SHP77 (cell line): ENCODE measurements at regions not wholly inside any gene's neighbourhood (a gene's known extent, or its start where the extent isn't known, plus 50 kb on each side); places are given as distances from the start of the nearest gene placed in this dataset.

Source experiments
- DNase-seq, 2 experiments: peaks; one replicate each; lab custom pipeline; 2025; lab: John Stamatoyannopoulos, UW

DNA sequence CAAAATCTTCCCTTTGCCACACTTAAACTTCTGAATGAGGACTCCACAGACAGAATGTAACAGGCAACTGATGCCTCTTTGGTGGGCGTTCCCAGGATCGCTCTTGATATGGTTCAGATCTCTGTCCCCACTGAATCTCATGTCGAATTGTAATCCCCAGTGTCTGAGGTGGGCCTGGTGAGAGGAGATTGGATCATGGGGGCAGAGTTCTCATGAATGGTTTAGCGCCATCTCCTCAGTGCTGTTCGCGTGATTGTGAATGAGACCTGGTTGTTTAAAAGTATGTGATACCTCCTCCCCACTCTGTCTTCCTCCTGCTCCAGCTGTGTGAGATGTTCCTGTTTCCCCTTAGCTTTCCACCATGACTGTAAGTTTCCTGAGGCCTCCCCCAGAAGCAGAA, 111.1 kb upstream of the SLC66A3 start:
- no peak for DNase-seq

- no peak for DNase-seq
These were observed 110.0 kb upstream of the SLC66A3 start for GRCh38 chr2:11045294-11045693.

DNA sequence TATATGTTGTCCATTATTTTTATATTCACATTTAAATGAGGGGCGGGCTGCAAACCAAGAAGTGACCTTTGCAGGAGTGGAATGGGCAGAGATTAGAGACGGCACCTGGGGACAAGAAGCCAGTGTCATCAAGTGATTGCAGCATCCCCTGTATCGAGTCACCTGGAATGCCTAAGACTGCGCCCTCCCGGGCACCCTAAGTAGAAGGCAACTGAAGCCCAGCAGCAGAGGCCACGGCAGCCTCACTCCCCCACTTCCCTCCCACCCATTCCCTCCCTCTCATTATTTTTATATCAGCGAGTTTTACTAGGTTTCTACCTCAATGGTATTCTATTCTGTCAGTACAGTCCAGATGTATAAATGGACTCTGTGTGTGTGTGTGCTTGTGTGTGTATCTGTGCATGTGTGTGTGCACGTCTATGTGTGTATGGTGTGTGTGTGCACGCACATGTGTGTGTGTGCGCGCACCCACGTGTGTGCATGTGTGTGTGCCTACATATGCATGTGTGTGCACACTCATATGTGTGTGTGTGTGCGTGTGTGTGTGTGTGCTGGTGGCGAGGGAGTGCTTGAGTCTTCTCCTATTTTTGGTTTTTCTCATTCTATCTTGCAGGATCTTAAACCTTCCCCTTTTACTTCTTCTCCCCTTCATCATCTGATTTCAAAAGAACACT, 106.8 kb upstream of the SLC66A3 start:
- no peak for DNase-seq

- DNase-seq = no peak
These were observed 104.7 kb upstream of the SLC66A3 start for GRCh38 chr2:11050565-11050964.

- DNase-seq = no peak
These were observed 104.0 kb upstream of the SLC66A3 start for GRCh38 chr2:11051280-11051679.

- no peak for DNase-seq
These were observed 101.7 kb upstream of the SLC66A3 start for GRCh38 chr2:11053546-11053945.

DNA sequence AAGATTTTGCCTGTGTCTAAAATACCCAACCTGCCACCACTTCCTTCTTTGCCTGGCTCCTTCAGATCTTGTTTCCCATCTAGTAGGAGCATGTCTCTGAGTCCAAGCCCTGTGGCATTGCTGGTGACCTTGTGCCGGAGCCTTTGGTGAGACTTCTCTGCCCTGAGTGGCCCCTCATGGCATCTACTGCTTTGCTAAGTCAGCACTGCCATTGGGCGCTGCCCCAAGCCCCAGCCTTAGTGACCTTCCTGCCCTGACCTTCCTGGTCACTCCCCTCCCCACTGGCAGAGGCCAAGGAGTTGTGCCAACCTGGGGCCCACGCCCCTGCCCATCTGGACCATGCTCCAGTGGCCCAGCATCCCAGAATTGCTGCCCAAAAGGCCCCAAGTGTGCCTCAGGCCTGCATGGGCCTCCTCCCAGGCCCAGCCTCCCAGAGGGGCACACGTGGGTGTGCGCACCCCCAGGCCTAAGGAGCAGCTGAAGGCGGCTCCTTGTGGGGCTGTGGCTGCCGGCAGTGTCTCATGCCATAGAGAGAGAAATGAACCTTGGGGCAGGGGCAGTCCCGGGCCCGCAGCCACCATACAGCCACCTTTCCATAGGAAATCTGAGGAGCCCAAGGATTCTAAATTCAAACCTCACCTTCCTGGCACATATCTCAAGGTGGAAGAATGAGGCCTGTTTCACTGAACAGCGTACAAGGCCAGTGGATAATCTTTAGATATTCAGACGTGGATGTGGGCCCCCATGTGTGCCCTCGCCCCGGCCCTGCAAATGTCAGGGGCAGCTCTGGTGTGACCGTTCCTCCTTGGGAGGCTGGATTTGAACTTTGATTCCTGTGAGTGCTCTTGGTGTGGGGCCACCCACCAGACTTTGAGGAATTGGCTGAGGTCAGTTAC, 100.2 kb upstream of the SLC66A3 start:
- no peak for DNase-seq

DNA sequence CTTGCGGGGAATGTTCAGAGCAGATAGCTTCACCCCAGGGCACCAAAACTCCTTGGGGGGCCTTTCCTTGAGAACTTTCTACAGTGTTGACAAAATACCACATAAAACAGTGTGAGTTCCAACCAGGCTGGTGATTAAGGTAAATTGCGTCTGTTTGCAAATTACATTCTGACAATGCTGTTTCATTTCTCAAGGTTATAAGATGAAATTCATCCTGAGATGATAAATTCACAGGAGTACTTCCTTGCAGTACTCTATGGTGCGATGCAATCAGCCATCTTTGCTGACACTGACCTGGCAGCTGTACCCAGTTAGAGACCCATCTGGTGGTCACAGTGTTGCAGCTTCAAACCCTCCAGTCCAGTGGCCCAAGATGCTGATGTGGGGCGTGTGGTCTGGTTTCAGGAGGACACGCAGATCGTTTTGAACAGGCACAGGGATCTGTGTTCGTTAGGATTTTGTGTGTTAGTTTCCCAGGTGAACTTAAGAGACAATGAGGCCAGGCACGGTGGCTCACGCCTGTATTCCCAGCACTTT, 99.5 kb upstream of the SLC66A3 start:
- no peak for DNase-seq

DNA sequence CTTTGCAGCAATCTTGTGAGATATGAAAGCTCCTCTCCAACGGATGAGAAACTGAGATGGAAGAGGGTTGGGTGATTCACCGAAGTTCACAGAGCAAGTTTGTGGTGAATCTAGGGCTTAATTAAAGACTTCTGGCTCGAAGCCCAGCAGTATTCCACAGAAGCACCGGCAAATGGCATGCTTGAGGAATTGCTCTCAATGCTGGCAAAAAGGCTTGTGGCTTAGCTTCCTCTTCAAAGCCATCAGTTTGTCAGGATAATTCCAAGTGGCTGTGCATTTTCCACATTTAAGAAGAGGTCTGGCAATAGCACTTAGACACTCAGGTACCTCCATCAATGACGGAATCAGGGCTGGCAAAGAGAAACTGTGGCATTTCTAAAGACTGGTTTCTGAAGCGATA, 98.7 kb upstream of the SLC66A3 start:
- no peak for DNase-seq

- DNase-seq = no peak
These were observed 98.2 kb upstream of the SLC66A3 start for GRCh38 chr2:11057031-11057430.

DNA sequence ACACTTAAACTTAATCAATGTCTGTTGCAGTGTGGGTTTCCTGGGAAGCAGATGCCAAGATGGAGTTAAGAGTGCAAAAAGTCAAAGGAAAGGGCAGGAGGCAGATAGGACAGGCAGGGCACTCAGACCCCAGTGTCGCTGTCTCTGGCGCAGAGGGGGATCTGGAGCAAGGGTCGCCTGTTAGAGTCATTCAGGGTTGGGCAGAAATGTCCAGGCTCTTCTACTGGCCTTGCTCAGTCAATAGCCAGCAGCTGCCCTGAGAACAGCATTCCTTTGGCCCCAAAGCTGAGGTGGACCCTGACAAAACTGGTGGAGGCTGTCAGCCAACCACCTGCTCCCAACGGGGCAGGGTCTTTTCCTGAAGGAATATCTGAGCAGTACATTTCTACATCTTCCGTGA, 97.1 kb upstream of the SLC66A3 start:
- DNase-seq = no peak

- no peak for DNase-seq
These were observed 94.7 kb upstream of the SLC66A3 start for GRCh38 chr2:11060376-11061169.

DNA sequence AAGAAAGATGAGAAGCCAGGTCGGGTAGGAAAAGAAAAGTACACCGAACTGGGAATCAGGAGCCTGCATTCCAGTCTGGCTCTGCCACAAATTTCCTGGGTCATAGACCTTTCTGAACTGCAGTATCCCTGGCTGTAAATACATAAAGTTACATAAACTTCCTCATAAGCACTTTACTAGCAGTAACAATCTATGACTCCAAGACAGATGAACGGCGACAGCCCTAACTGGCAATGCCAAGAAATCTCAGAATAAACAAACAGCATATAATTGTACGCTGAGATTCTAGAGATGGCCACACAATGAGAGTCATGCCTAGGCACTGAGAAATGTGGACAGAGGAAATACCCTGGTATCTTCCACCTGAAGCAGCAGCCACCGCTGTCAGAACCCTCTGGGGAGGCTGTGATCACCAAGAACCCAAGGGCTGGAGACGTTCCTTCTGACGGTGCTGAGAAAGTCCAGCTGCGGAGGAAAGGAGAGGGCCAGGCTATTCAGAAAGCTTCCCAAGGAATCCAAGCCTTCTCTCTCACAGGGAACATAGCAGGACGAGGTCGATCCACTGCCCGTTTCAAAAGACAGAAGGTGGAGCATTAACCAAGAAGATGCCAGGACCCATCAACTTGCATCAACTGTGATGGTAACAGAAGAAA, 89.3 kb upstream of the SLC66A3 start:
- DNase-seq = no peak

GRCh38 chr2:11067221-11068078, 87.8 kb upstream of the SLC66A3 start:
- DNase-seq = no peak

- DNase-seq = no peak
These were observed 87.1 kb upstream of the SLC66A3 start for GRCh38 chr2:11068079-11068741.

GRCh38 chr2:11068856-11069526, 86.3 kb upstream of the SLC66A3 start:
- DNase-seq = no peak

DNA sequence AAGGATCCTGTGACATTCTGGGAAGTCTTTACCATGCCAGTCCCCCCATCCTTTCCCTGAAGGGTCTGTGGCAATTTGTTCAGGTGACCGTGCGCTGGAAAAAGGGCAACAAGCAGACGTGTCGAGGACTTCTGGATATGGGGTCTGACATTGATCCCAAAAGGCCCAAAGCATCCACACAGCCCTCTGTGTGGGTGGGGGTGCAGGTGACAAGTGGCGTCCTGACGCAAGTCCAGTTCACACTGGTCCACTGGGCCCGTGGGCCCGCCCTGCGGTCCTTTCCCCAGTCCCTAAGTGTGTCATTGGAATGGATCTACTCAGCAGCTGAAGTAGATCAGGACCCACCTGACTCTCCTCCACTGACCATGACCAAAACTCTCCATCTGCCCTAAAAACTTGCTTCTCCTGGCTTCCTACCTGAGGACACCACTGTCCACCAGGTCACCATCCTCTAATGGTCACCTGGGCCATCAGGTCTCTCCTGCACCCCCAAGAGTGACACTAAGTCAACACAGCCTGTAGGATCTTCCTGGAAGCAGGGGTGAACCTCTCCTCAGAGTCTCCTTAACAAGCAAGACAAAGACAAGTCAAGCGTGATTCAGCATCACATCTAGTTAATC, 85.6 kb upstream of the SLC66A3 start:
- DNase-seq = no peak

- no peak for DNase-seq
These were observed 84.1 kb upstream of the SLC66A3 start for GRCh38 chr2:11071211-11071610.

DNA sequence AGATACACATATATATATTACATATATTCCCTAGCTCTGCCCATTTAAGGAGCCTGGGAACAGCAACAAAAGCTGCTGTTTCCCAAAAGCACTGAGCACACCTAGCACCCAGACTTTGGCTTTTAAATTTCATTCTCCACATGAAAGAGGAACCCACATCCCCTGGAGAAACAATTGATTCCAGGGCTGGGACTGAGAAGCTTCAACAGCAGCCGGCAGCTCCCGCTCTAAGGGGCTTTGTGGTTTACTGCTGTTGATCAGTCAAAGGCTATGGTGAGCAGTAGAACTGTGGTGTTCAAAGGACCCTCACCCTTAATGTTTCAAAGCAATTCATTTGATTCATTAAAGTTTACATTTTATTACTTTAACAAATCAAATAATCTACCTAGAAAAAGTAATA, 83.3 kb upstream of the SLC66A3 start:
- DNase-seq = no peak
